B cell (primary cell): ENCODE measurements at regions not wholly inside any gene's neighbourhood (a gene's known extent, or its start where the extent isn't known, plus 50 kb on each side); places are given as distances from the start of the nearest gene placed in this dataset.

Experiments
- ATAC-seq: fragments of 200-7000 bp; cut with Tn5 transposase; one replicate; pipeline ENCODE4 v1.10.0; 2021; ENCODE audit warnings: low read depth, mild to moderate bottlenecking, moderate number of reproducible peaks, moderate library complexity
- CTCF ChIA-PET: fragments of 350-600 bp; sonication (Branson Sonifier 250); formaldehyde crosslinking; loops from one replicate; lab custom pipeline; 2021; ENCODE audit warnings: antibody characterized with exemption, inconsistent platforms; lab: Charles Lee
- POLR2A ChIA-PET: fragments of 350-600 bp; sonication (Branson Sonifier 250); formaldehyde crosslinking; loops from one replicate; lab custom pipeline; 2021; ENCODE audit warnings: antibody characterized with exemption; lab: Charles Lee
- DNase-seq: peaks from one replicate; pipeline ENCODE4 v3.0.0; 2013
- H2AFZ ChIP-seq: 2 replicates; pipeline ENCODE4 v1.6.1; 2012; ENCODE audit warnings: mild to moderate bottlenecking, low read depth, low read length; ENCODE audit not compliant: insufficient read depth, poor library complexity, severe bottlenecking
- H3K27ac ChIP-seq, 2 donors: 1 replicate in 1 of 2; 2 replicates in 1 of 2; pipeline ENCODE4 v1.5.1; 2012 to 2013; ENCODE audit warnings: low read length in 2 of 2, mild to moderate bottlenecking in 2 of 2, moderate library complexity in 1 of 2
- H3K27me3 ChIP-seq, 4 experiments: fragments of 200-600 bp in 1 of 4; sonication (generic) in 1 of 4; replicated peaks in 1 of 4; 1 replicate in 2 of 4; 2 replicates in 2 of 4; pipeline versions ENCODE4 v1.6.1 to v1.7.0; 2013 to 2016; ENCODE audit warnings: low read length in 3 of 4, mild to moderate bottlenecking in 2 of 4, mixed read lengths in 1 of 4, moderate library complexity in 1 of 4; ENCODE audit not compliant: insufficient read depth in 4 of 4, control insufficient read depth in 3 of 4; ENCODE audit errors: control extremely low read depth in 1 of 4
- H3K36me3 ChIP-seq, 2 experiments: replicated peaks in 1 of 2; 1 replicate in 1 of 2; 2 replicates in 1 of 2; pipeline versions ENCODE4 v1.6.1 to v1.7.1; 2013; ENCODE audit warnings: low read length in 1 of 2; ENCODE audit not compliant: insufficient read depth in 2 of 2, control insufficient read depth in 1 of 2; ENCODE audit errors: control extremely low read depth in 1 of 2, extremely low read depth in 1 of 2
- H3K4me1 ChIP-seq, 2 donors: fragments of 200-600 bp in 1 of 2; sonication (generic) in 1 of 2; 1 replicate in 1 of 2; 2 replicates in 1 of 2; pipeline versions ENCODE4 v1.5.1 to v1.6.1; 2013 to 2017; ENCODE audit warnings: low read length in 2 of 2; ENCODE audit not compliant: control insufficient read depth in 2 of 2, insufficient read depth in 2 of 2
- H3K4me2 ChIP-seq: replicated peaks from 2 replicates; pipeline ENCODE3; 2012; ENCODE audit warnings: mild to moderate bottlenecking, low read depth, low read length; ENCODE audit not compliant: poor library complexity, severe bottlenecking
- H3K4me3 ChIP-seq, 5 experiments: fragments of 200-600 bp in 1 of 5; sonication (generic) in 1 of 5; 1 replicate in 3 of 5; 2 replicates in 2 of 5; pipeline versions ENCODE4 v1.5.1 to v1.7.0; 2011 to 2016; ENCODE audit warnings: low read length in 4 of 5, mild to moderate bottlenecking in 4 of 5, low read depth in 2 of 5, control low read depth in 1 of 5, moderate library complexity in 1 of 5; ENCODE audit not compliant: insufficient read depth in 1 of 5; ENCODE audit errors: control extremely low read depth in 1 of 5, extremely low read depth in 1 of 5
- H3K79me2 ChIP-seq: fragments of 200-600 bp; sonication (generic); one replicate; pipeline ENCODE4 v1.6.0; 2016; ENCODE audit warnings: low read length; ENCODE audit not compliant: control insufficient read depth, insufficient read depth
- H3K9ac ChIP-seq: fragments of 200-600 bp; sonication (generic); 2 replicates; pipeline ENCODE4 v1.6.1; 2017; ENCODE audit warnings: mild to moderate bottlenecking, low read length, moderate library complexity
- H3K9me3 ChIP-seq, 3 donors: one replicate each; pipeline versions ENCODE4 v1.6.1 to v1.7.1; 2013; ENCODE audit warnings: low read length in 2 of 3; ENCODE audit not compliant: control insufficient read depth in 2 of 3, insufficient read depth in 1 of 3; ENCODE audit errors: control extremely low read depth in 1 of 3
- H4K20me1 ChIP-seq: 2 replicates; pipeline ENCODE4 v1.6.0; 2012; ENCODE audit warnings: mild to moderate bottlenecking, low read length; ENCODE audit not compliant: insufficient read depth, control insufficient read depth, poor library complexity, severe bottlenecking
- H3K27ac Mint-ChIP-seq: one replicate; pipeline ENCODE4 v1.8.0; 2021; ENCODE audit warnings: mixed read lengths
- H3K27me3 Mint-ChIP-seq: one replicate; pipeline ENCODE4 v1.8.0; 2021; ENCODE audit warnings: mixed read lengths
- H3K4me1 Mint-ChIP-seq: one replicate; pipeline ENCODE4 v1.8.0; 2021; ENCODE audit warnings: mixed read lengths
- H3K4me3 Mint-ChIP-seq: one replicate; pipeline ENCODE4 v1.8.0; 2021; ENCODE audit warnings: mixed read lengths
- H3K9me3 Mint-ChIP-seq: one replicate; pipeline ENCODE4 v1.8.0; 2022; ENCODE audit warnings: mixed read lengths; ENCODE audit not compliant: insufficient read depth
- CTCF ChIP-seq: fragments of 200-600 bp; IDR thresholded peaks from one replicate; pipeline ENCODE4 v1.8.0; 2022; ENCODE audit warnings: antibody characterized with exemption, mild to moderate bottlenecking
- EZH2 ChIP-seq: IDR thresholded peaks from 2 replicates; pipeline ENCODE4 v1.6.1; 2012; ENCODE audit warnings: borderline replicate concordance, low read depth, mild to moderate bottlenecking, moderate library complexity, low read length; ENCODE audit not compliant: insufficient read depth, poor library complexity, severe bottlenecking
- WGBS: methylation state at CpG from one replicate; pipeline ENCODE4 v1.1.5; 2013; ENCODE audit warnings: missing lambda C conversion rate; ENCODE audit not compliant: insufficient coverage; 5-methylcytosine and 5-hydroxymethylcytosine counted together
- intact Hi-C: fragments of 100-400 bp; cut with micrococcal nuclease; formaldehyde crosslinking; loops from one replicate; pipeline ENCODE4 v1.10.0; 2022

DNA sequence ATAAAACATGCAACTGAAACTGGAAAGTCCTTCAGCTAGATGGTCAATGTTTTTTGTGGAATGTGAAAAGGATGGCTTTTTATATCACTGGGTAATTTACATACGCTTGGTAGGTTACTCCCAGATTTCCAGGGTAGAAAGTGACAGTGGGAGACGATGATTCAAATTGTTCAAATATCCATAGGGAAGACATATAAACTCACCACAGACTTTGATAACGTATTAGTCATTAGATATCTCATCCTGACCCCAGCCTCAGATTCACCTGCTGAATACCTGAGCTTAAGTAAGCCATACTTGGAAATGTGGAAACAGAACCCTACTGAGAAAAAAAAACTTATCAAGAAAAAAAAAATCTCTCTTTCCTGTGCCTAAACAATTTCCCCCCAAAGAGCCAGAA is 169.4 kb downstream of the ZNF674 start:
- no peak overlapping the region for H3K9ac ChIP-seq
- no peak overlapping the region for H3K27ac ChIP-seq
- H3K27me3 ChIP-seq: no peaks in the 10 kb centered on the region
- H3K4me2 ChIP-seq: no peak overlapping the region
- H3K27me3 Mint-ChIP-seq: peaks cover 3% of the 10 kb centered on the region
- H3K36me3 ChIP-seq: no peaks in the 10 kb centered on the region
- H2AFZ ChIP-seq: no peak overlapping the region
- H3K4me3 Mint-ChIP-seq: no peak overlapping the region
- POLR2A ChIA-PET: no interaction called here
- DNase-seq (no peak), ATAC-seq (no peak)
- no peaks in the 10 kb centered on the region for H3K9me3 ChIP-seq
- no peaks in the 10 kb centered on the region for H3K4me1 ChIP-seq
- H4K20me1 ChIP-seq: no peaks in the 10 kb centered on the region
- H3K4me1 Mint-ChIP-seq: peaks cover 2% of the 10 kb centered on the region
- H3K4me3 ChIP-seq: no peak overlapping the region
- TF ChIP-seq EZH2: no peak
- no peak for TF ChIP-seq CTCF
- no peaks in the 10 kb centered on the region for H3K79me2 ChIP-seq
- no CpG with 5 or more reads among the region's 3 CpGs for WGBS
- H3K9me3 Mint-ChIP-seq: no peaks in the 10 kb centered on the region
- CTCF ChIA-PET: interaction anchor here (1.4 to 1.5 kb wide), 2 partner anchors 11 to 421 kb away, joined by 3 to 5 read pairs; no protein-coding TSS in a partner anchor
- H3K27ac Mint-ChIP-seq: no peak overlapping the region
- intact Hi-C loops: no loop called here

GRCh38 chrX:46374371-46374770 is 170.8 kb downstream of the ZNF674 start:
- intact Hi-C loops: no loop called here

More at GRCh38 chrX:46374371-46374770, 170.8 kb downstream of the ZNF674 start:
- no peak overlapping the region for H3K4me3 Mint-ChIP-seq
- DNase-seq: no peak
- ATAC-seq: no peak
- H3K4me1 Mint-ChIP-seq: no peaks in the 10 kb centered on the region
- TF ChIP-seq CTCF: no peak
- no peak for TF ChIP-seq EZH2
- Histone ChIP-seq H3K9ac (no peak overlapping the region), H3K4me1 (no peaks in the 10 kb centered on the region), H3K4me2 (no peak overlapping the region), H3K27me3 (no peaks in the 10 kb centered on the region), H3K79me2 (no peaks in the 10 kb centered on the region), H4K20me1 (no peaks in the 10 kb centered on the region), H2AFZ (no peak overlapping the region), H3K36me3 (no peaks in the 10 kb centered on the region), H3K4me3 (no peak overlapping the region), H3K27ac (no peak overlapping the region), H3K9me3 (no peaks in the 10 kb centered on the region)
- ChIA-PET POLR2A (no interaction called here), CTCF (no interaction called here)
- H3K9me3 Mint-ChIP-seq: no peaks in the 10 kb centered on the region
- WGBS: no CpG with 5 or more reads among the region's 1 CpG
- peaks cover 3% of the 10 kb centered on the region for H3K27me3 Mint-ChIP-seq
- no peak overlapping the region for H3K27ac Mint-ChIP-seq
